GM19239 (cell line): ENCODE measurements at regions not wholly inside any gene's neighbourhood (a gene's known extent, or its start where the extent isn't known, plus 50 kb on each side); places are given as distances from the start of the nearest gene placed in this dataset.
"Not testable (repeated sequence)": the region's sequence is repeated elsewhere in the genome, so short reads cannot be mapped to it uniquely, and the experiment has no call there.

Experiments used
- DNase-seq: peaks from one replicate; pipeline ENCODE4 v3.0.0; 2011; ENCODE audit warnings: low spot score; ENCODE audit not compliant: insufficient read length
- FAIRE-seq: peaks from 2 replicates; lab custom pipeline; 2011; peaks lifted over from hg19 to GRCh38; lab: Jason Lieb, UNC

DNA sequence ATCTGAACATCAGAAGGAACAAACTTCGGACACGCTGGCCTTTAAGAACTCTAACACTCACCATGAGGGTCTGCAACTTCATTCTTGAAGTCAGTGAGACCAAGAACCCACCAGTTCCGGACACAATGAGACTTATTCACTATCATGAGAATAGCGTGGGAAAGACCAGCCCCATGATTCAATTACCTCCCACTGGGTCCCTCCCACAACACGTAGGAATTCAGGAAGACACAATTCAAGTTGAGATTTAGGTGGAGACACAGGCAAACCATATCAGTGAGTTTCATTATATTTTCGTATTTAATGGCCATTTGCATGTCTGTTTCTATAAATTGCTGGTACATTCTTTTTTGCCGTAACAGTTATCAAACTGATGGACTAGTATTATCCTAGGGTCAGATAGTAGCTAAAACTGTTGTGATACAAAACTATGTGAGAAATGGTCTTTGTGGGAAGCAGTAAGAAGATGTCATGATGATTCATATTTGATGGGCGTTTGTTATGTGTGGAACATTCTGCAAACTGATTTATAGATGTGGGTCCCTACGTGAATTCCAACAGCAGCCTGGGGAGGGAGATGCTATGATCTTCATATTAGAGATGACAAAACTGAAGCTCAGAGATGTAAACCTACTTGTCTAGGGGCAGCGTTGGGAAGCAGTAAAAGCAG lies 282.4 kb upstream of the TMEM132C start:
- DNase-seq (no peak), FAIRE-seq (no peak)

DNA sequence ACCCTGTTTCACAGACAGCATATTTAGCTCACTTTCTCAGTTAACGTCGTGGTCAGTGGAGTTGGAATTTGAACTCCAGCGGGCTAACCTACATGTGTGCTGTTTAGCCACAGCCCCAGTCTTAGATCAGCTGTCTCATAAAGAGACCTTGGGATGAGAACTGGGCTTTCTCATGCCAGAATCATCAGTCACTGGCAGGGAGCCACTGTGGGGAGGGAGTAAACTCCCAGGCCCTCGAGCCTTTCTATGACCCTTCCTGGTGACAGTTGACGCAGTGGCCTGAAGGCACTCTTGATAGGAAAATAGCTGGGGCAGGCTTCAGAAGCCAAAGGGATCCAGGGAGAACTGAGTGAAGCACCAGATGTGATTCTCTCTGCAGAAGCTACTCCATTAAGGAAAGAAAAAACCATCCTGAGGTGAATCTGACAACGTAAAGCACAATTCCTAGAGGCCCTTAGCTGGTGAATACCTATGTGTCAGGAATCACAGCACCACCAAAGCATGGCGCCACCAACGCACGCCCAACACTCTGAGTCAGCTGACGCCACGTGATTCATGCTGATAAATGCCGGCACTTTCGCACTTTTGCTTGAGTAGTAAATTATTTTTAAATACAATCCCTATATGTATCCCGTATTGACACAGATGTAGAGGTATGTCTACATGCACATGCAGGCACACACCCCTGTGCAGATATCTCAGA lies 279.6 kb upstream of the TMEM132C start:
- FAIRE-seq (no peak), DNase-seq (no peak)

GRCh38 chr12:127991485-127991884 lies 275.5 kb upstream of the TMEM132C start:
- FAIRE-seq = no peak

GRCh38 chr12:127998988-127999387 lies 268.0 kb upstream of the TMEM132C start:
- FAIRE-seq = no peak

More at GRCh38 chr12:127991485-127991884, 275.5 kb upstream of the TMEM132C start:
- no peak for DNase-seq

GRCh38 chr12:128004383-128004938 lies 262.5 kb upstream of the TMEM132C start:
- FAIRE-seq (no peak), DNase-seq (no peak)

More at GRCh38 chr12:127998988-127999387, 268.0 kb upstream of the TMEM132C start:
- DNase-seq = no peak

GRCh38 chr12:128007250-128007649 lies 259.7 kb upstream of the TMEM132C start:
- FAIRE-seq (no peak), DNase-seq (no peak)

DNA sequence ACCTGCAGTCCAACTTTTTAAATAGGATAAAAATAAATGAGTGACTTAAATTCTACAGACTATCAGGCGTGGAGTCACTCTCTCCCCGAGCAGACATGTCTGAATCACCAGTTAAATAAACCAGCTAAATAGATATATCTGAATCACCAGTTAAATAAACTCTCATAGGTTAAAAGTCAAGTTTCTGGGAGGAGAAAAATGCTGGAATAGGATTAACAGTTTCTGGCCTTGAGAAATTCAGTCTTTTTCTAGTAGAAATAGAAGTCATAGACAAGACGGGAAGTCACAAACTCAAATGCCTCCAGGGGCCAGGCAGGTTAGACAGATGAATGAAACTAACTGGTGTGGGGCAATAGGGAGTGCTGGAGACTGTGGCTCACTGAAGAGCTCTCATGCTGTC lies 258.6 kb upstream of the TMEM132C start:
- no peak for FAIRE-seq
- no peak for DNase-seq

DNA sequence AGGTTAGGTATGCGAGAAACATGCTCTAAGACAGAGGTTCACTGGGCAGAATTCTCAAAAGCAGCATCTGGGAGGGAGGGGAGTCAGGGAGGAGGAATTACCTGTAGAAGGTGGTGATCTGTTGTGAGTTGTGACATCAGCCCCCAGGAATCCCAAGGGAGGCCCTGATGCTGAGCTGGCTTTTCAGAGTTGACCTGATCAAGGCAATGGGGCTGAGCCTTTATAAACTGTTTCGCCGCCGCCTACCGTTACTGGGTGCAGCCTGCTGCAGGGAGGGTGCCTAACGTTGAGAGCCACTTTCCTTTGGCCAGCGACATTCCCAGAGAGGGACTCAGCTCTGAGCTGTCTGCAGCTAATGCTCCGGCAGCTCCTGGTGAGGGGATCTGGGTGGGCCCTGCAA lies 257.9 kb upstream of the TMEM132C start:
- FAIRE-seq = no peak
- no peak for DNase-seq

- DNase-seq (no peak), FAIRE-seq (no peak)
Measured at GRCh38 chr12:128012110-128012509, 254.9 kb upstream of the TMEM132C start.

- FAIRE-seq = no peak
- DNase-seq = no peak
Measured at GRCh38 chr12:128015276-128015675, 251.7 kb upstream of the TMEM132C start.

- no peak for FAIRE-seq
- no peak for DNase-seq
Measured at GRCh38 chr12:128018067-128018466, 248.9 kb upstream of the TMEM132C start.

- no peak for DNase-seq
- FAIRE-seq = no peak
Measured at GRCh38 chr12:128019996-128020544, 246.9 kb upstream of the TMEM132C start.

GRCh38 chr12:128021561-128021960 lies 245.4 kb upstream of the TMEM132C start:
- FAIRE-seq = no peak
- no peak for DNase-seq

DNA sequence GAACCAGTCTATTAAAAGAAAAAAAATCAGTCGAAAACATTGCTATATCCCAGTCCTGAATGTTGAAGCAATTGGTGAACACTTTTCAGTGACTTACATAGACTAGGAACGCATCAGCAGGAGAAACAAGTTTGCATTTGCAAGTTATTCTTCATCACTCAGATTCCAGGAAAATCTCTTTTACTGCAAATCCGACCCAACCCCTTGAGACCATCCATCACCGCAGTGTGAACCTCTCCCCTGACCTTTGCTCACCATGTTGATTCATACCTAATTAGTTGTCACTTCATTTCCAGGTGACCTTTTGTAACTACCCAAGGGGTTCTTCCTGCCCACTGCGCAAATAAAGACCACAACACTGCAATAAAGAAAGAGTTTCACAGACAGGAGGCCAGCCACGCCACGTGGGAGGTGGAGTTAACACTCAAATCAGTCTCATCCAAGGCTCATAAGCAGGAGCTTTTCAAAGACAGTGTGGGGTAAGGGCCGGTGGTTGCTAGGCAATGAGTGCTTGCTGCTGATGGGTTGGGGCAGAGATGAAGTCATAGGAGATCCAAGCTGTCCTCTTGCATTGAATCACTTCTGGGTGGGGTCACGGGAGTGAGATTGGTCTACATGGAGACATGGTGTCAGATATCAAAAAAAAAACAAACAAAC lies 241.3 kb upstream of the TMEM132C start:
- no peak for DNase-seq
- no peak for FAIRE-seq

GRCh38 chr12:128026696-128027574 lies 240.0 kb upstream of the TMEM132C start:
- no peak for DNase-seq
- no peak for FAIRE-seq

DNA sequence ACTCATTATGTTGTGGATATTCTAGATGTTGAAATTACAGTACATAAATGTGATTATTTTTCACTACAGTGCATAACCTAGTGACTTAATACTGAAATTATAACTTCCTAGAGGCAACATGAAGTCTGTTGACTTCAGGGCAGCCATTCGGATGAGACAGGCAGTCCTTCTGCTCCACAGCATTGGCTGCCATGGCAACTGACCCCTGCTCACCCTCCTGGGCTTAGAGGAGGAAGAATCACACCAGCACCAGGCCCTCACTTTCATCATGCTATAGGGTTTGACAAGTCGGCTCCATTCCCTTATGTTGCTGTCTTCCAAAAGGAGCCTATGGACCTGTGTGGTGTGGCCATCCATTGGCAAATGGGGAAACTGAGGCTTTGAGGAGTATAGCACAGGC lies 233.5 kb upstream of the TMEM132C start:
- DNase-seq = no peak
- no peak for FAIRE-seq

GRCh38 chr12:128040971-128041370 lies 226.0 kb upstream of the TMEM132C start:
- DNase-seq (no peak), FAIRE-seq (no peak)

- not testable (repeated sequence) for DNase-seq, FAIRE-seq
Measured at GRCh38 chr12:128042283-128042682, 224.7 kb upstream of the TMEM132C start.

DNA sequence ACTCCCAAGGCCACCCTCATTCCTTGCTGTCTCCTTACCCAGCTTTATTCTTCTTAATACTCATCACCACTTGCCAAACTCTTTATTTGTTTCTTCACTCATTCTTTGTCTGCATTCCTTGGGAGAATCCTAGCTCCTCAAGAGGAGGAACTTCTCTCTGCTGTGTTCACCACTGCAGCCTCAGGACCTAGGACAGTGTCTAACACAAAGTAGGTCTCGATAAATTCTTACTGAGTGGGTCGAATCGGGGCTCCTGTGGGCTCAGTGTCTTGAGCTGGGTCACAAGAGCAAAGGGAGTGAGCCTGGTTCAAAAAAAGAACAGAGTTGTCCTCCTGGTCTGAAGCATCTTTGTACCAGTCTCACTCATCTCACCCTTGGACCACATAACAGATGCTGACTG lies 224.1 kb upstream of the TMEM132C start:
- DNase-seq (no peak), FAIRE-seq (no peak)

DNA sequence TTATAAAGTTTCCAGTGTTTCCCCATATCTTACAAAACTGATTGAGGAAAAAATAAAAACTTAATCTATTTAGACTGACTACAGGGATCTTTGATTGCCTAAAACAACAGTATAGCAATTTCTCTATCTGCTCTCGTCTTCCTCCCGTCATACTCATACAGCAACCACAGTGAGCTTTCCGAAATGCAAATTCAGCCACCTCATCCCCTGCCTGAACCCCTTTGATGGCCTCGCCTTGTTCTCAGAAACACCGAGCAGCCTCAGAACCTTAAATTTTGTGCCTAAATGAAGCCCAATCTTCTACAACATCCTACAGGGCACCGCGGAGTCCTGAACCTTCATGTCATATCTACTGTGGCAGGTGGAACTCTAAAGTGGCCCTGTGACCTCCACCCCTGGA lies 223.7 kb upstream of the TMEM132C start:
- DNase-seq = no peak
- no peak for FAIRE-seq
